NB4 (cell line): ENCODE measurements at regions not wholly inside any gene's neighbourhood (a gene's known extent, or its start where the extent isn't known, plus 50 kb on each side); places are given as distances from the start of the nearest gene placed in this dataset.

Source experiments
- CTCF ChIP-seq: IDR thresholded peaks from one replicate; pipeline ENCODE4 v1.5.1; 2012; ENCODE audit warnings: low read depth, low read length
- MAX ChIP-seq: IDR thresholded peaks from 2 replicates; pipeline ENCODE4 v1.6.1; 2011; ENCODE audit warnings: low read depth, low read length
- MYC ChIP-seq: IDR thresholded peaks from 2 replicates; pipeline ENCODE4 v1.6.1; 2011; ENCODE audit warnings: low read depth, low read length

GRCh38 chr1:195606483-195606882 is 1001.8 kb downstream of the KCNT2 start:
- no peak for TF ChIP-seq CTCF
- TF ChIP-seq MYC: no peak
- TF ChIP-seq MAX: no peak
